Lung microvascular endothelial cell (primary cell): ENCODE measurements at regions not wholly inside any gene's neighbourhood (a gene's known extent, or its start where the extent isn't known, plus 50 kb on each side); places are given as distances from the start of the nearest gene placed in this dataset.

Experiments
- DNase-seq, 2 donors: peaks; one replicate each; pipeline versions ENCODE4 v3.0.0 to v3.0.0-alpha.2; 2010; ENCODE audit warnings: low read depth in 2 of 2

DNA sequence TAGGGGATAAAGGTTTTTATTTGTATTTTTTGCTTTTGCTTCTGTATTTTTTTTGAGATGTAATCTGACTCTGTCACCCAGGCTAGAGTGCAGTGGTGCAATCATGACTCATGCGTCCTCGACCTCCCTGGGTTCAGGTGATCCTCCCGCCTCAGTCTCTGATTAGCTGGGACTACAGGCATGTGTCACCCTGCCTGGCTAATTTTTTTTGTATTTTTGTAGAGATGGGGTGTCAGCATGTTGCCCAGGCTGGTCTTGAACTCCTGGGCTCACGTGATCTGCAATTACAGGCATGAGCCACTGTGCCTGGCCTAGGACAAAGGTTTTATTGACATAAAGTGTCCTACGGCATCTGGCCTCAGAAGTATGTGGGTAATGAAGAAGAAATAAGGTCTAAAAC, 297.1 kb upstream of the C9orf72 start:
- DNase-seq = no peak

DNA sequence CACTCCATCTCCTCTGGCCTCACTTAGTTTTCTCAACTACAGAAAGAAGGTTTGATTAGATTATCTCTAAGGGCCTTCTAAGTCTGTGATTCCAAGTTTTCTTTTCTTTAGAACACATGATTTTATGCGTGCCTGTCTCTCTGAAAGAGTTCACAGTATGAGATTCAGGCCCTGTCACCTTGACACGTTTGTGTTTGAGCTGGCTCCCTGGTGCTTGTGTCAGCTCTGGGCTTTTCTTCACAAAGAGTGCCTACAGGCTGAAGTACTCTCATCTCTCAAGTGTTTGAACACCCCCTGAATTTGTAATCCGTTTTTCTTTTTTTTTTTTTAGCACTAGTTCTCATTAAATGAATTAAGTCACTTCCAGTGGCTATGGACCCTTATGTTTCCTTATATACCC, 306.9 kb upstream of the C9orf72 start:
- DNase-seq = no peak

DNA sequence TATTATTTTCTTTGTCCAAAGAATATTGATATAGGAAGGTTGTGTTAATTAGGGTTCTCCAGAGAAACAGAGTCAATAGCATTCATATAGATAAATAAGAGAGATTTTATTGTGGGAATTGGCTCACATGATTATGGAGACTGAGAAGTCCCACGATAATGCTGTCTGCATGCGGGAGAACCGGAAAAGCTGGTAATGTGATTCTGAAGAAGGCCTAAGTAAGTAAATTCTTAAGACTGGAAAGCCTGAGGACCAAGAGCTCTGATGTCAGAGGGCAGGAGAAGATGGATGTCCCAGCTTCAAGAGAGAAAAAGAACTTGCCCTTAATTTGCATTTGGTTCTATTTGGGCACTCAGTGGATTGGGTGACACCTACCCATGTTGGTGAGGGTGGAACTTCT, 307.4 kb upstream of the C9orf72 start:
- DNase-seq = no peak

DNA sequence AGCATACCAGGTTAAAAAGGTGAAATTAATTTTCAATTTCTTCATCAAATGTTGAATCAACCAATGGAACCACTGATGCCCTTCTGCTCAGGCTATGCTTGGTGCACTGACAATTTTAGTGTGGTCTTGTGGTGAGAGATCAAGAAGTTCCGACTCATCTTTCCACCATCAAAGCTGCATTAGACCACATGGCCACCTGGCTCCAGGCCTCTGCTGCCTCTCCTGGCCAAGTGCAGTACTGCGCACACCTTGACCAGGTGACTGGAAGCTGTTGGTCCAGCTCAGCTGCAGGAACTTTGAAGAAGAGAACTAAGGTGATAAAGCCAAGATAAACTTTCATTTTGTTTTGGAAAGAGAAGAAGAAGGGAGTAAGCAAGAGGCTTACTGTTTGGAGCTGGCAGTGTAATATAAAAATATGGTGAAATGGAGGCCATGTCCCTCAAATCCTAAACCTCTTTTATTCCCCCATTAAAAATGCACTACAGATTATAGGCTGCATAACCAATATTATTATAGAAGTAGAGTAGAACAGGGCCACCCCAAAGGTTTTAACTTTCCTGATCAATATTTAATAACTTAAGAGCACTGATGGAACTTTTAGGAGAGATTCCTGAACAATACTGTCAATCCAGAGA, 315.5 kb upstream of the C9orf72 start:
- peak in 1 of 2 donors; percentile 6 for DNase-seq

DNA sequence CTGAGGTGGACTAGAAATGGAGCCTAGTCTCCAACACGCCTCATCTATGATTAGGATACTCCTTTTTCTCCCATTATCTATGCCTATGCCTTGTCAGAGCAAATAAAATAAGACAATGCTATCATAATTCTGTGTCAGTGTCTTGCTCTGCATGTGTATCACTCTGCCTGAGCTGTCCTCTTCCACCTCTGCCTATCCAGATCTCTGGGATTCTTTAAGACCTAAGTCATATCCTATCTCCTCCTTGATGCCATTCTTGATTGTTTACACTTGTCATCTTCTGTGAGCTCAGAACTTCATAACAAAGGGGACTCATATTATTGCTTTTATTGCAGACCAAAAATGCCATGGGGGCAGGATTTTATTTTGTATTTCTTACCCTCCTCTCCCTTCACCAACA, 351.2 kb upstream of the C9orf72 start:
- DNase-seq = peak in 1 of 2 donors; percentile 0

DNA sequence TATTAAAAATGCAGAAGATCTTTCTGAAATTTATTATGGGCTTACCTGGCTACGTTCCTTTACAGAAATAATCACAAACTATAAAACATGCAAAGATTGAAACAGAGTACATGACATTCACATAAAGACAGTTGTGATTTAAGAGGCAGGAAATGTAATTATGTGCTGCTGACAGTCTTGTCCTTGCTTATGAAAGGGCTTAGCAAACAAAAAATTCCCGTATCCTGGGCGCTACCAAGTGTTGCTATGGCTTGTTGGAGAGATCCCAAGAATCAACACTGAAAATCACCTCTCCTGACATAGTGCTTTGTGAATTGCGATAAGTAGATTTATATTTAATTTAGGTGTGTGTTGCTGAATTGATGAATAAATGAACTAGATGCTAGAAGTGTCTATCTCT, 352.5 kb upstream of the C9orf72 start:
- DNase-seq = no peak

DNA sequence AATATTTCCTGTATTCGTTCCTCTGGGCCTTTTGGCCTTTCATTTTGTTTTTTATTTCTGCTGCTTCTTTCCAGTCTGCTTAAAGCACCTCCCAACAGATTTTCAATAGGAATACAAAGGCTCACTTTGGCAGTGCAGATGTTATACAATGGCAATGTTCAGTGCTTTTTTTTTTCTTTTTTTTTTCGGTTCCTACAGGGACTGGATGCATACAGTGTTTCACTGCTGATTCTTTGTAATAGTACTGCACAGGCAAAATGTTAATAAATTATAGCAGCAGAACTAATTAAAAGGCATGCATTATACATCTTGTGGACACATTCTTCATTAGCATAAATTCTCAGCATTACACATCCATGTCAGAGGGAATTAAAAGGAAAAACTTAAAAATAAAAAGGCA, 356.6 kb upstream of the C9orf72 start:
- DNase-seq = no peak

DNA sequence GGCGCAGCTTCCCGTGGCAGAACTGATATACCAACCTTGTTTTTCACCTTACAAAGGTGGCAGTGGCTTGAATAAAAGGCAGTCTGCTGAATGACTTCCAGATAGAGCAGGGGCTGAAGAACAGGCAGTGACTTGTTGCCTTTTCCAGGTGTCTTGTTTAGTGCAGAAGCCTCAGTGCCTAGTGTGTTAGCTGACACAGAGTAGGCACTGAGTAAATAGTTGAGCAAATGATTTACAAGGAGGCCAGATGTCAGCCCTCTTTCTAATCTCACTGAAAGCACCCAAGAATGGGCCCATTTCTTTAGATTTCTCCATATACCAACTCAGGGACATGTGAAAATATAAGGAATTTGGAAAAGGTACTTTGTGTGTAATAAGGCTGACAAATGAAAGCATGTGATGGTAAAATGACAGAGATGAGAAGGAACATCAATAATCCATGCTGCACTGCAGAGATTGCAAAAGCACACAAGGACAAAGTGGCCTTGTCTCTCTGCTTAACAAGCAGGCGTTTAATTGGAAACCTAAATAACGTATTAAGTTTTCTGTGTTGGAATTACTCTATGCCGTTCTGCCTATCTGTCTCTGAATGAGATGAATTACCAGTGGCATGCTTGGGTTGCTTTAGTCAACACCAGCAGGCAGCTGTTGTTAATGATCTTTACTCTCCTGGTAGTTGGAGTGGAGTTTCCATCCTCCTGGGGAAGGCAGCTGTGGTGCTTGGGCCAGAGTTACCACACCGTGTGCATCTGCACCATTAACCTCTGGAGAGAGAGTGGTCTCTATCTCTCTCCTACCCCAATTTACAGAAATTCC, 360.1 kb upstream of the C9orf72 start:
- DNase-seq = no peak

DNA sequence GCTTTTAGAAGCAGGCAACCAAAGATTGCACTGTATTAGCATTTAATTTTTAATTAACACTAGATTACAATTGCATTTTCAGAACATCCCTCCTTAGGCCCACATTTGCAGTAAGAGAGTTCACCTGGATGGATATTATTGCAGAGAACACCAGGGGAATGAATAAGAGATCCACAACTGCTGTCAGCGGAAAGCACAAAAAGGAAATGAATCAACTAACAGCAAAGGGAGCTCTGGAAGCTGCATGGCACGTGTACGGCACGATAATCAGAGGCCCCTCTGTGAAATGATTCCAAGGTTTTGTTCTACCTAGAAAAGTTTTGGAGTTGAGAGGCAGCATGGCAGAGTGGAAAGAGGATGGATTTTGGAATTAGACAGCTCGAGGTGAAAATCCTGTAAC, 361.2 kb upstream of the C9orf72 start:
- DNase-seq = no peak

DNA sequence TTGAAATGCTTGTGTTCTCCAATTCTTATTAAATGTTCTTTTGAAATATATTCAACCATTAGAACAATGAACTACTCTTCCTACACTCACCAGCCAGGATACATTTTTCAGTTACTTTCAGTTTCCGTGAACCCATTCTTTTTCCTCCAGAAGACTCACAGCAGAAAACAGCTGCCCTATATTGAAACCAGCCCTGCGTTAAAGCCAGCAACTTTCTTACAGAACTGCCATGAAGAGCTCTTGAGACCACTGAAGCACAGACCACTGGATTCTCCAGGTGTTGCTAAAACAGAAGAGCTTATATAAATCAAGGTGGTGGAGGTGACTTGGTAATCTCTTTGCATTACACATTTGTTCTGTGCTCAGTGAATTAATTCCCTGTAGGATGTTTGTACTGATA, 365.9 kb upstream of the C9orf72 start:
- DNase-seq = no peak

DNA sequence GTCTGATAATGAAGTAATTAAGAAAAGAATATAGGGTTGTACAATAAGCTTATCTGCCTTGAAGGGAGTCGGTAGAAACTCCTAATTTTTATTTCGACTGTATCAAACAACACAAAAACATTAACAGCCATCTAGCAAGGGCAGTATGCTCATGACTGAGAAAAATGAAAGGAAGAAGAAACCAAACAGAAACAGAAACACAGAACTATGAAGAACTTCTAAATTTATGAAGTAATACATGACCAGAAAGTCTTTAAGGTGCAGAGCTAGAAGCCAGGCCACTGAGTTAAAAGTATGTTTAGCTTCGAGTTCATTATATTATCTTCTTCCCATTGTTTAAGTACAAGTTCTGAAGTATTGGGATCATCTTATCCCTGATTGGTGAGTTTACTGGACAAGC, 367.3 kb upstream of the C9orf72 start:
- DNase-seq = no peak

DNA sequence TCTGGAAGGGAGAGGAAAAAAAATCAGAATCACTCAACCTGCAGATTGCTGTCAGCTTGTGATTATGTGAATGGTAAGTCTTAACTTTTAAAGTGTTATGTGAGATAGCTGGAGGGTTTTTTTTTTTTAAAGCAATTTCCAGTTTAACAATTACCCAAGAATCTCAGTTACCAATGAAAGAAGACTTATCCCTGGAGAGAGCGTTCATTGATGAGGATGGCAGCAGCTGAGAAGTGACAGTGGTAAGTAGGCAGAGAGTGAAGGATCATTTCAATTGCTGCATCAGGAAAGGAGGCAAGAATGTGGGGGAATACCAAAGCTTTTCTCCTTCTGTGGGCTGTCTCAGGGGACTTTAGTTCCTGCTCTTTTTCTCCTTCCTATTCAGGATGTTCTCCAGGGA, 370.2 kb upstream of the C9orf72 start:
- no peak for DNase-seq

DNA sequence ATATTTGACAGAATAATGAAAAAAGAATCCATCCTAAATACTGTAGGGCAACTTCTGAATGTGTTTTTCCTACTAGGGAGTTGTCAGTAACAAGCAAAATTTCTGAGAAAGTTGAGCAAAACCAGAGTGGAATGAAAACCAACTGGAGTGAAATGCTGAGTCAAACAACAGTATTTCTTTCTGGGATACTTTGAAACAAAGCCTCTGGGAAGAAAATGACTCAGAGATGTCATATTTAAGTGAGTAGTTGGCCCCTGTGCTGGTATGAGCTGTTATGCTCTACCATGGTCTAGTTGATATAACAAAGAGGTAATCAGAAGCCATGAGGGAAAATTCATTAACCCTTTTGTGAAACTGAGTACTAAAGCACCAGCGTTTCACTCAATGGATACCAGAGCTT, 372.1 kb upstream of the C9orf72 start:
- DNase-seq = no peak

DNA sequence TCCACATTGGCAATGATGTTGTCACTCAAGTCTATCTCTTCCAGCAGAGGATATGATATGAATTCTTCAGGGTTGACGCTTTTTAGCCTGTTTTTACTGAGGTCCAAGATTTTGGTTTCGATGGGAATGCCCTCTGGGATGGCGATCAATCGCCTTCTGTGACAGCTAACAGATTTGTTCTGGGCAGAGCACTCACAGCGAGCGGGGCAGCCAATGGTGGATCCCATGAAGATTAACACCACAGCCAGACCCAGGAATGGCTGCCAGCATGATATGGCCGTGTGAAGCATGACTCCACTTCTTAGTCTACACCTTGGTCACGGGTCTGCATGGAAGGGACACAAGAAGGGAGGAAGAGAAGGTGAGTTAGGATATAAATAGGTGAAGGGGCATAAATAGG, 377.1 kb upstream of the C9orf72 start:
- DNase-seq = no peak

DNA sequence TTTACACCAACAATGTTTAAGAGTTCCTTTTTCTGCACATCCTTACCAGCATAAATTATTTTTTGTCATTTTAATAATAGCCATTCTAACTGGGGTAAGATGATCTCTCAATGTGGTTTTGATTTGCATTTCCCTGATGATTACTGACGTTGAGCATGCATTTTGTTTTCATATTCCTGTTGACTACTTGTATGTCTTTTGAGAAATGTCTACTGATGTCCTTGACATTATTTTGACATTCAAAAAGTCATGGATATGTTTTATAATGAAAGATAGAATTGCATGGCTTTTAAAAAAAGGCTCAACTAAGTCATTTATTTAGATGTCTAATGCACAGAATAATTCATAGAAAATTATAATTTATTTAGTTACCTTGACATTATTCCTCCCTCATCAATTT, 381.6 kb upstream of the C9orf72 start:
- DNase-seq = no peak

DNA sequence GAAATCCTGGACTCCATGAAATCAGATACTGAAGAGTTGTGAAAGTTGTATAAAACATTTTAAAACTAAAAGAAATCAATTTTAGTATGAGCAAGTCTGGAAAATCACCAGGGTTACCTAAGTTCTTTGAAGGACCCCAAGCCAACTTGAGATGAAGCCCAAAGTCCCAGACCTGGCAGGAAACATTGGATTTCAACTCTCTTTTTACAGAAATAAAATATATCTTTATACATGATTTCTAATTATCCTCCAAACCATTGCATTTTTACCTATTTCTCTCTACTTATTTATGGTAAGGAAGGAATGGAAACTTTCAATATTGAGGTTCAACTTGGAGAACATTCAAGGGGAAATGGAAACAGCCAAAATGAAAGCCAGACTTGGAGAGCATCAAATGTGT, 390.6 kb upstream of the C9orf72 start:
- DNase-seq = no peak

DNA sequence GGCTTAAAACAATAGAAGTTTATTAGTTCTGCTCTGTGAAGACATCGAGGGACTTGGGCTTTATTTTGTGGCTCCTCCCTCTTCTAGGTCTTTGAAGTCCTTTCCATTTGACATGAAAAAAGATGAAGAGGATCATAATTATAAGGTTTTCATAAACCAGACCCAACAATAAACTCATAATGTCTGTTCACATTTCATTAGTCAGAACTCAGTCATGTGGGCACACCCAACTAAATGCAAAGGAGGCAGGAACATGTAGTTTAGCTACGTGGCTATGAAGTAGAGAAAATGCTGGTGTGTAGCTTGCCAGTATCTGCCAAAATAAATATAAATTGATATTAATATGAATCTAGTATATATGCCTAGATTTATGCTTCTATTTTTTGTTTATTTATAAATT, 393.9 kb upstream of the C9orf72 start:
- DNase-seq = no peak

DNA sequence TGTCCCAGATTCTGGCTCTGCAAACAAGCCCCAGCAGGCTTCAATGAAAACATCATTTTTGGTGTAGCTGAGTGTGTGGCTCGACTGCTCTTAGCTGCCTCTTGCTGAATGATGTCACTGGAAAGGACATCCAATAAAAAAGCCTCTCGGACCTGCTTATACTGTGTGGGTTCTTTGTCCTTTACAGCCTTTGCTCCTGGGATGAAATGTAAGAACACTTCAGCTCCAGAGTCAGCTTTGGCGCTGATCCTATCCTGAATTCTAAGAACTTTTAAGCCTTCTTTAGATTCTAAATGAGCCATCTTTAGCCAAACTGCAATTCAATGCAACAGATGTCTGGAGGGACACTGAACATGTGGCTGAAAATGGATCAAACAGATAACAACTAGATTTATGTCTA, 404.6 kb upstream of the C9orf72 start:
- DNase-seq = no peak

DNA sequence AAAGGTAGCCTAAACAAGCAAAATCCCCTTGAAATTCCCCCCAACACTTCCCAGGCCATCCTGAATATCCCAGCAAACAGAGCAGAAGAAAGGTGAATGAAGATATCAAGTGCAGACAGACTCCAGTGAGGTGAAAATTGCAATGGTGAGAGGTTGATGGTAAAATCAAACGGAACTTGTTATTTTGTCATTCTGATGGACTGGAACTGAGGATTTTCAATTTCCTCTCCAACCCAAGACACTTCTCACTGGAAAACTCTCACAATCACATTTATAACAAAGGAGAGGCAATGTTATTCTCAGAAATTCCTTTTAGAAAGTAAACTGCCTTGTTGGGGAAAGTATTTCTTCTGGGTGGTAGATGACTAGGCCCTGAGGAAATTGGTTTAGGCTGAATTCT, 412.4 kb upstream of the C9orf72 start:
- no peak for DNase-seq

DNA sequence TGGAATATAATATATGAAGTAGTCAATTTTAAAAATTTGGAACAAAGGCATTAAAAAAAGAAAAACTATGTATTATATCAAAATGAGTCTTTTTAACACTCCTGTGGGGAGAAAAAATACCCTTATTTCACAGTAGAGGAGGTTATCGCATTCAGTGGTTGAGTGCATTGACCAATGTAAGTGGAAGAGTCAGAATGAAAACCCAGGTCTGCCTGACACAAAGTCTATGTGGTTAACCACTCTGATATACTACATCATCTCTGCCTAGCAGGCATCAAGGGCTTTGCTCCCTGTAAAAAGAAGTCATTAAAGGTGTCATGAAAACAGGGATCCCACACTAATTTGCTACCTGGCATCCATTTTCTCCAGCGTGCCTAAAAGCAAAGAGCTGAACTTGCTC, 417.2 kb upstream of the C9orf72 start:
- DNase-seq = no peak

DNA sequence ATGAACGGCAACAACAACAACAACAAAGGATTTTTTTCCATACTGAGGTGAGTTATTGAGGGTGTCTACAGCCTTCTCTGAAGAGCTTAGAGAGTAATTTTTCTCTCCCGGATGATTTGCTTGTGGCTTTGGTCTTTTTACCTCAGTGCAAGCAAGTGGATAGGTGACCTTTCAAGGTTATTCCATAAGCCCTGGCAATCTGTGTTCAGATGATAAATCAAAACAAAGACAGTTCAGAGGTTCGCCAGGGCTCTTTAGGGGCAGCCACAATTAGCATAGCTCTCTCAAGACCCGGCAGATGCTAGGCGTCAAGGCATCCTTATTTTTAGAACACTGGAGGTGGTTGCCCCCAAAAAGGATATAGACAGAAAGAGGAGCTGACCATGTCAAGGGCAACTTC, 417.9 kb upstream of the C9orf72 start:
- DNase-seq = no peak

DNA sequence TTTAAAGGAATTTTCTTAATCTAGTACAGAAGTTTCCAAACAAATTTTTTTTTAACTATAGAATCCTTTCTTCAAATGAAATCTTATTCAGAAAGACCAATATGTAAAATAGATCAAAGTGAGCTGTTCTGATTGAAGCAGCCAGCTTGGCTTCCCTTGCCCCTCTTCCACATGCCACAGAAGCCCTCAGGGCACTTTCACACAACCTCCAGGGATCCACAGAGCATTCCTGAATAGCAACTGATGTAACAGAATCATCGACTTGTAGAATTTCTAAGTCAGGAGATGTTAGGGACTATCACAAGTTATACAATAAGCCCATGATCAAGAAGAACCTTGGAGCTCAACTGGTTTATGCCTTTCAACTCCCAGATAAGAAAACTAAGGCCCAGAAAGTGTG, 427.8 kb upstream of the C9orf72 start:
- no peak for DNase-seq

DNA sequence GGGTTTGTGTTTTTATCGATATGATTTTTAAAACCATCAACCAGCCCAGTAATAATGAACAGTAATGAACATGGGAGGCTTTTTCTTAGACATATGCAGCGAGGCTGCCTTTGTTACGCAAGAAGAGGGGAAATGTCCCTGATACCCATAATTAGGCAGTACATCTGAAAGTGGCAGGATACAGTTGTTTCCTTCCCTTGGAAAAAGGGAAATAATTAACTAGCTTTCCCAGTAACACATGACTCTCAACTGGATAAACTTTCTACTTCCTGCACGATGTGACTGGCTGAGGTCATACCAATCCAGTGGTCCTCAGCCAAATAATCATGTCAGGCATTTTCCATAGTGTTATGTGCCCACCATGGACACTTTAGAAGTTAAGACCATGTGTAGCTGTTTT, 431.6 kb upstream of the C9orf72 start:
- peak; percentile 1 to 68 for DNase-seq

DNA sequence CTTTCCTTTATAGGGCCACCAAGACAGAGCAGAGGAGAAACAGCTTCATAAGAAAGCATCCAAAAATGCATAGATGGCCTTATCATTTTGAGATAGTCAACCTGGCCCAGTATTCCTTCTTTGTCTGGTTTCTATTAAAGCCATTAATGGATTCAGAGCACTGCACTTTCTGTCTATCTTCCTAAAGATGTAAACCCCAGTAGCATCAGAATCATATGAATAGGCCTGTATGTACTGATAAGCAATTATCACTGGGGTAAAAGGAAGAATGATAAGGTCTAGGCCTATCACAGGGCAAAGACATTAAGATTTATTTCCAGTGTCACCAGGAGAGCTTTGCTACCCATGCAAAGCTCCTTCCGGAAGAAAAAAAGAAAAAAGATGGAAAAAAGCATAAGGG, 432.5 kb upstream of the C9orf72 start:
- DNase-seq = no peak
